Mammary epithelial cell (primary cell): ENCODE measurements at regions not wholly inside any gene's neighbourhood (a gene's known extent, or its start where the extent isn't known, plus 50 kb on each side); places are given as distances from the start of the nearest gene placed in this dataset.

Source experiments
- EZH2 ChIP-seq: IDR thresholded peaks from 2 replicates; pipeline ENCODE4 v1.6.1; 2012; ENCODE audit warnings: low read length, inconsistent platforms, borderline replicate concordance
- TF ChIP-seq, protein P1 (sequence below), 2 donors: IDR thresholded peaks in 1 of 2; conservative IDR thresholded peaks in 1 of 2; 2 replicates each; pipeline ENCODE4 v1.5.1; 2011 to 2012; ENCODE audit warnings: inconsistent platforms in 2 of 2, low read length in 2 of 2, mild to moderate bottlenecking in 2 of 2, control low read depth in 1 of 2, low read depth in 1 of 2; ENCODE audit not compliant: insufficient read depth in 1 of 2; ENCODE audit errors: extremely low read depth in 1 of 2

DNA sequence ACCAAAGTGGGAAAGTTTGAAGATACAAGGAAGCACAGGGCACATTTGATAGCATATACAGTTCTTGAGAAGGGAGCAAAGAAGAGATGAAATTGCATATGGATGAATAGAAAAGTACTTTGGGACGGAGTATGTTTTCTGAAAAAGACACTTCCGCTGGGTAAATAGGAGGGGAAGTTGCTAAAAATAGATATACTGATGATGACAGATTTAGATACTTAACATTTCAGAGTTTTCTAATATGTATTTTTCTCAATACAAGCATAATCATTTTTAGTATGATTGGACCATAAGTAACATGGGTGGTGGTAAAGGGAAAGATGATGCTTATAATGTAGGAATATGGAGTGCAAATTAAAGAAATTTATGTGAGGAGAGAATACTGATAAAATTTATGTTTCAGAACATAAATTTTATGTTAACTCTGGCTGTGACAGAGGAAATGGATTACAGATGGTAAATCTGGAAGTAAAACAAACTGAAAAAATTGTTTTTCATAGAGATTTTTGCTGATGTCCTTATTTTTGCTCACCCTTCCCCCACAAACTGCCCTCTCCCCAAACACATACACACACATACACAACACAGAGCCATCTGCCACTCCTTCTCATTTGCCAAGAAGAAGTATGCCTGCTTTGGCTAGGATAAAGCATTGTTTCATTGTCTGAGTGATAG is 583.9 kb upstream of the MIR17HG start:
- TF ChIP-seq, protein P1, sequence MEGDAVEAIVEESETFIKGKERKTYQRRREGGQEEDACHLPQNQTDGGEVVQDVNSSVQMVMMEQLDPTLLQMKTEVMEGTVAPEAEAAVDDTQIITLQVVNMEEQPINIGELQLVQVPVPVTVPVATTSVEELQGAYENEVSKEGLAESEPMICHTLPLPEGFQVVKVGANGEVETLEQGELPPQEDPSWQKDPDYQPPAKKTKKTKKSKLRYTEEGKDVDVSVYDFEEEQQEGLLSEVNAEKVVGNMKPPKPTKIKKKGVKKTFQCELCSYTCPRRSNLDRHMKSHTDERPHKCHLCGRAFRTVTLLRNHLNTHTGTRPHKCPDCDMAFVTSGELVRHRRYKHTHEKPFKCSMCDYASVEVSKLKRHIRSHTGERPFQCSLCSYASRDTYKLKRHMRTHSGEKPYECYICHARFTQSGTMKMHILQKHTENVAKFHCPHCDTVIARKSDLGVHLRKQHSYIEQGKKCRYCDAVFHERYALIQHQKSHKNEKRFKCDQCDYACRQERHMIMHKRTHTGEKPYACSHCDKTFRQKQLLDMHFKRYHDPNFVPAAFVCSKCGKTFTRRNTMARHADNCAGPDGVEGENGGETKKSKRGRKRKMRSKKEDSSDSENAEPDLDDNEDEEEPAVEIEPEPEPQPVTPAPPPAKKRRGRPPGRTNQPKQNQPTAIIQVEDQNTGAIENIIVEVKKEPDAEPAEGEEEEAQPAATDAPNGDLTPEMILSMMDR (conservative IDR thresholded peaks at IDR 0.05 in 1 of 2, IDR thresholded peaks at IDR 0.05 in 1 of 2; ENCODE audit: extremely low read depth in 1 of 2, insufficient read depth in 1 of 2, low read depth in 1 of 2, low read length in 2 of 2): no peak
- TF ChIP-seq EZH2: no peak
